ENCODE measurements at regions not wholly inside any gene's neighbourhood (a gene's known extent, or its start where the extent isn't known, plus 50 kb on each side); places are given as distances from the start of the nearest gene placed in this dataset.

DNA sequence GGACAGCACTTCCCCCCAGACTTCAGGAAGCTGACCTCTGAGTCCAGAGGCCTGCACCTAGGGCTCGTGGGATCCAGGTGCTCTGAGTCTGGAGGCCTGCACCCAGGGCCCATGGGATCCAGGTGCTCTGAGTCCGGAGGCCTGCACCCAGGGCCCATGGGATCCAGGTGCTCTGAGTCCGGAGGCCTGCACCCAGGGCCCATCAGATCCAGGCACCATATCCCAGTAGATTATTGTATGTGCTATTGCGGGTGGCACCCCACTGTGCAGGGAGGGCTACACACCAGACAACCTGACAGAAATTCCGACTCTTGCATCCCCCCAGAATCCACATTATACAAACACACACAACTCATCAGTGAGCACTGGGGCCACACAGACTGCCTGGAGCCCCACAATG lies 515.2 kb downstream of the EIPR1 start:
- TF ChIP-seq, protein P1, sequence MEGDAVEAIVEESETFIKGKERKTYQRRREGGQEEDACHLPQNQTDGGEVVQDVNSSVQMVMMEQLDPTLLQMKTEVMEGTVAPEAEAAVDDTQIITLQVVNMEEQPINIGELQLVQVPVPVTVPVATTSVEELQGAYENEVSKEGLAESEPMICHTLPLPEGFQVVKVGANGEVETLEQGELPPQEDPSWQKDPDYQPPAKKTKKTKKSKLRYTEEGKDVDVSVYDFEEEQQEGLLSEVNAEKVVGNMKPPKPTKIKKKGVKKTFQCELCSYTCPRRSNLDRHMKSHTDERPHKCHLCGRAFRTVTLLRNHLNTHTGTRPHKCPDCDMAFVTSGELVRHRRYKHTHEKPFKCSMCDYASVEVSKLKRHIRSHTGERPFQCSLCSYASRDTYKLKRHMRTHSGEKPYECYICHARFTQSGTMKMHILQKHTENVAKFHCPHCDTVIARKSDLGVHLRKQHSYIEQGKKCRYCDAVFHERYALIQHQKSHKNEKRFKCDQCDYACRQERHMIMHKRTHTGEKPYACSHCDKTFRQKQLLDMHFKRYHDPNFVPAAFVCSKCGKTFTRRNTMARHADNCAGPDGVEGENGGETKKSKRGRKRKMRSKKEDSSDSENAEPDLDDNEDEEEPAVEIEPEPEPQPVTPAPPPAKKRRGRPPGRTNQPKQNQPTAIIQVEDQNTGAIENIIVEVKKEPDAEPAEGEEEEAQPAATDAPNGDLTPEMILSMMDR (IDR thresholded peaks at IDR 0.05) = no peak
- TF ChIP-seq GABPA (IDR thresholded peaks at IDR 0.05; ENCODE audit: low read depth) (no peak), EZH2phosphoT487 (IDR thresholded peaks at IDR 0.05; ENCODE audit: borderline replicate concordance, low read depth) (no peak), FOSL2 (IDR thresholded peaks at IDR 0.05; ENCODE audit: borderline replicate concordance, low read depth) (no peak), TCF12 (IDR thresholded peaks at IDR 0.05) (no peak), ELF1 (IDR thresholded peaks at IDR 0.05) (no peak), MEF2A (IDR thresholded peaks at IDR 0.05; ENCODE audit: borderline replicate concordance, low read depth) (no peak), EP300 (IDR thresholded peaks at IDR 0.05; ENCODE audit: borderline replicate concordance in 1 of 2, low read depth in 1 of 2, low read length in 1 of 2) (no peak)
- TF ChIP-seq, protein P2, sequence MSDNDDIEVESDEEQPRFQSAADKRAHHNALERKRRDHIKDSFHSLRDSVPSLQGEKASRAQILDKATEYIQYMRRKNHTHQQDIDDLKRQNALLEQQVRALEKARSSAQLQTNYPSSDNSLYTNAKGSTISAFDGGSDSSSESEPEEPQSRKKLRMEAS (IDR thresholded peaks at IDR 0.05; ENCODE audit: low read depth) = no peak
- TF ChIP-seq, protein P3, sequence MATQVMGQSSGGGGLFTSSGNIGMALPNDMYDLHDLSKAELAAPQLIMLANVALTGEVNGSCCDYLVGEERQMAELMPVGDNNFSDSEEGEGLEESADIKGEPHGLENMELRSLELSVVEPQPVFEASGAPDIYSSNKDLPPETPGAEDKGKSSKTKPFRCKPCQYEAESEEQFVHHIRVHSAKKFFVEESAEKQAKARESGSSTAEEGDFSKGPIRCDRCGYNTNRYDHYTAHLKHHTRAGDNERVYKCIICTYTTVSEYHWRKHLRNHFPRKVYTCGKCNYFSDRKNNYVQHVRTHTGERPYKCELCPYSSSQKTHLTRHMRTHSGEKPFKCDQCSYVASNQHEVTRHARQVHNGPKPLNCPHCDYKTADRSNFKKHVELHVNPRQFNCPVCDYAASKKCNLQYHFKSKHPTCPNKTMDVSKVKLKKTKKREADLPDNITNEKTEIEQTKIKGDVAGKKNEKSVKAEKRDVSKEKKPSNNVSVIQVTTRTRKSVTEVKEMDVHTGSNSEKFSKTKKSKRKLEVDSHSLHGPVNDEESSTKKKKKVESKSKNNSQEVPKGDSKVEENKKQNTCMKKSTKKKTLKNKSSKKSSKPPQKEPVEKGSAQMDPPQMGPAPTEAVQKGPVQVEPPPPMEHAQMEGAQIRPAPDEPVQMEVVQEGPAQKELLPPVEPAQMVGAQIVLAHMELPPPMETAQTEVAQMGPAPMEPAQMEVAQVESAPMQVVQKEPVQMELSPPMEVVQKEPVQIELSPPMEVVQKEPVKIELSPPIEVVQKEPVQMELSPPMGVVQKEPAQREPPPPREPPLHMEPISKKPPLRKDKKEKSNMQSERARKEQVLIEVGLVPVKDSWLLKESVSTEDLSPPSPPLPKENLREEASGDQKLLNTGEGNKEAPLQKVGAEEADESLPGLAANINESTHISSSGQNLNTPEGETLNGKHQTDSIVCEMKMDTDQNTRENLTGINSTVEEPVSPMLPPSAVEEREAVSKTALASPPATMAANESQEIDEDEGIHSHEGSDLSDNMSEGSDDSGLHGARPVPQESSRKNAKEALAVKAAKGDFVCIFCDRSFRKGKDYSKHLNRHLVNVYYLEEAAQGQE (IDR thresholded peaks at IDR 0.05; ENCODE audit: low read depth, low read length) = no peak
- TF ChIP-seq, protein P4, sequence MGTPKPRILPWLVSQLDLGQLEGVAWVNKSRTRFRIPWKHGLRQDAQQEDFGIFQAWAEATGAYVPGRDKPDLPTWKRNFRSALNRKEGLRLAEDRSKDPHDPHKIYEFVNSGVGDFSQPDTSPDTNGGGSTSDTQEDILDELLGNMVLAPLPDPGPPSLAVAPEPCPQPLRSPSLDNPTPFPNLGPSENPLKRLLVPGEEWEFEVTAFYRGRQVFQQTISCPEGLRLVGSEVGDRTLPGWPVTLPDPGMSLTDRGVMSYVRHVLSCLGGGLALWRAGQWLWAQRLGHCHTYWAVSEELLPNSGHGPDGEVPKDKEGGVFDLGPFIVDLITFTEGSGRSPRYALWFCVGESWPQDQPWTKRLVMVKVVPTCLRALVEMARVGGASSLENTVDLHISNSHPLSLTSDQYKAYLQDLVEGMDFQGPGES (IDR thresholded peaks at IDR 0.05; ENCODE audit: low read depth, low read length) = no peak
- TF ChIP-seq, protein P5, sequence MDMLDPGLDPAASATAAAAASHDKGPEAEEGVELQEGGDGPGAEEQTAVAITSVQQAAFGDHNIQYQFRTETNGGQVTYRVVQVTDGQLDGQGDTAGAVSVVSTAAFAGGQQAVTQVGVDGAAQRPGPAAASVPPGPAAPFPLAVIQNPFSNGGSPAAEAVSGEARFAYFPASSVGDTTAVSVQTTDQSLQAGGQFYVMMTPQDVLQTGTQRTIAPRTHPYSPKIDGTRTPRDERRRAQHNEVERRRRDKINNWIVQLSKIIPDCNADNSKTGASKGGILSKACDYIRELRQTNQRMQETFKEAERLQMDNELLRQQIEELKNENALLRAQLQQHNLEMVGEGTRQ (IDR thresholded peaks at IDR 0.05; ENCODE audit: borderline replicate concordance, low read depth, low read length) = no peak
- TF ChIP-seq, protein P6, sequence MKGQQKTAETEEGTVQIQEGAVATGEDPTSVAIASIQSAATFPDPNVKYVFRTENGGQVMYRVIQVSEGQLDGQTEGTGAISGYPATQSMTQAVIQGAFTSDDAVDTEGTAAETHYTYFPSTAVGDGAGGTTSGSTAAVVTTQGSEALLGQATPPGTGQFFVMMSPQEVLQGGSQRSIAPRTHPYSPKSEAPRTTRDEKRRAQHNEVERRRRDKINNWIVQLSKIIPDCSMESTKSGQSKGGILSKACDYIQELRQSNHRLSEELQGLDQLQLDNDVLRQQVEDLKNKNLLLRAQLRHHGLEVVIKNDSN (IDR thresholded peaks at IDR 0.05; ENCODE audit: borderline replicate concordance, low read depth) = no peak
